SK-N-MC (cell line): ENCODE measurements at regions not wholly inside any gene's neighbourhood (a gene's known extent, or its start where the extent isn't known, plus 50 kb on each side); places are given as distances from the start of the nearest gene placed in this dataset.
"Not testable (repeated sequence)": the region's sequence is repeated elsewhere in the genome, so short reads cannot be mapped to it uniquely, and the experiment has no call there.

Source experiments
- EZH2 ChIP-seq: fragments of 200-600 bp; sonication (generic); IDR thresholded peaks from one replicate; pipeline ENCODE4 v1.6.1; 2017; ENCODE audit warnings: antibody characterized with exemption
- FOXP2 ChIP-seq: optimal IDR thresholded peaks from 2 replicates; pipeline ENCODE3; 2011; ENCODE audit warnings: mild to moderate bottlenecking, moderate library complexity; ENCODE audit not compliant: insufficient read depth; ENCODE audit errors: extremely low read length, control extremely low read depth
- POLR2AphosphoS5 ChIP-seq: IDR thresholded peaks from 2 replicates; pipeline ENCODE4 v1.6.1; 2012; ENCODE audit warnings: mild to moderate bottlenecking, low read depth, low read length, borderline replicate concordance

- not testable (repeated sequence) for TF ChIP-seq POLR2AphosphoS5, EZH2, FOXP2
Observed at GRCh38 chr9:78431039-78431438, 134.1 kb downstream of the PSAT1 start.
